ENCODE measurements at regions not wholly inside any gene's neighbourhood (a gene's known extent, or its start where the extent isn't known, plus 50 kb on each side); places are given as distances from the start of the nearest gene placed in this dataset.

DNA sequence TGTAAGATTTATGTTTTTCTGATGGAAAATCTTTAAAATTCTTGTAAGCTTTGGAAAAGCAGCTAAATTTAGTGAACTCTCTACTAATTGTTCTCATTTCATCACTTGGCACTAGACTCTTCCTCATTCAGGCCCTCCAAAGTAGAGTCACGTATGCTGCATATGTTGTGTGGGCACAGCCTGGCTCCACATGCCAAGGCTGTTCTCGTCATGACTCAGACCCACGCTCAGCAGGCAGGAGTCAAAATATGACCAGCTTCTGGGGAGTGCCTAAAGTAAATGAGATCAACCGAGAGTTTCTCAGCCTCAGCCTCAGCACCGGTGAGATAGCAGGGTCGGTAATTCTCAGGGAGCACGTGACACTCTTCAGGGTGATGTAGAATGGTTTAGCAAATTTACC lies 1672.9 kb downstream of the REEP3 start:
- ChIA-PET CTCF (no interaction called here), POLR2A (no interaction called here)
- TF ChIP-seq, protein P1, sequence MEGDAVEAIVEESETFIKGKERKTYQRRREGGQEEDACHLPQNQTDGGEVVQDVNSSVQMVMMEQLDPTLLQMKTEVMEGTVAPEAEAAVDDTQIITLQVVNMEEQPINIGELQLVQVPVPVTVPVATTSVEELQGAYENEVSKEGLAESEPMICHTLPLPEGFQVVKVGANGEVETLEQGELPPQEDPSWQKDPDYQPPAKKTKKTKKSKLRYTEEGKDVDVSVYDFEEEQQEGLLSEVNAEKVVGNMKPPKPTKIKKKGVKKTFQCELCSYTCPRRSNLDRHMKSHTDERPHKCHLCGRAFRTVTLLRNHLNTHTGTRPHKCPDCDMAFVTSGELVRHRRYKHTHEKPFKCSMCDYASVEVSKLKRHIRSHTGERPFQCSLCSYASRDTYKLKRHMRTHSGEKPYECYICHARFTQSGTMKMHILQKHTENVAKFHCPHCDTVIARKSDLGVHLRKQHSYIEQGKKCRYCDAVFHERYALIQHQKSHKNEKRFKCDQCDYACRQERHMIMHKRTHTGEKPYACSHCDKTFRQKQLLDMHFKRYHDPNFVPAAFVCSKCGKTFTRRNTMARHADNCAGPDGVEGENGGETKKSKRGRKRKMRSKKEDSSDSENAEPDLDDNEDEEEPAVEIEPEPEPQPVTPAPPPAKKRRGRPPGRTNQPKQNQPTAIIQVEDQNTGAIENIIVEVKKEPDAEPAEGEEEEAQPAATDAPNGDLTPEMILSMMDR (IDR thresholded peaks at IDR 0.05): no peak
- no peak overlapping the region for H3K4me3 Mint-ChIP-seq
- no peak overlapping the region for H3K27ac Mint-ChIP-seq
- H3K36me3 Mint-ChIP-seq (ENCODE audit: low read depth): no peaks in the 10 kb centered on the region
- no peaks in the 10 kb centered on the region for H3K9me3 Mint-ChIP-seq
- intact Hi-C loops (cut with micrococcal nuclease): no loop called here
- ATAC-seq (ENCODE audit: low read depth): no peak
- no peak for DNase-seq
- H3K27me3 Mint-ChIP-seq: no peaks in the 10 kb centered on the region
- no peaks in the 10 kb centered on the region for H3K4me1 Mint-ChIP-seq

GRCh38 chr10:65194555-65194954 lies 1673.4 kb downstream of the REEP3 start:
- no peak overlapping the region for H3K4me3 Mint-ChIP-seq
- H3K4me1 Mint-ChIP-seq: no peaks in the 10 kb centered on the region
- ATAC-seq (ENCODE audit: low read depth): no peak
- no peaks in the 10 kb centered on the region for H3K36me3 Mint-ChIP-seq (ENCODE audit: low read depth)
- no peak for DNase-seq
- POLR2A ChIA-PET: no interaction called here
- H3K27me3 Mint-ChIP-seq: no peaks in the 10 kb centered on the region
- H3K27ac Mint-ChIP-seq: no peak overlapping the region
- CTCF ChIA-PET: no interaction called here
- intact Hi-C loops (cut with micrococcal nuclease): no loop called here
- TF ChIP-seq, protein P1 (IDR thresholded peaks at IDR 0.05): no peak
- no peaks in the 10 kb centered on the region for H3K9me3 Mint-ChIP-seq

DNA sequence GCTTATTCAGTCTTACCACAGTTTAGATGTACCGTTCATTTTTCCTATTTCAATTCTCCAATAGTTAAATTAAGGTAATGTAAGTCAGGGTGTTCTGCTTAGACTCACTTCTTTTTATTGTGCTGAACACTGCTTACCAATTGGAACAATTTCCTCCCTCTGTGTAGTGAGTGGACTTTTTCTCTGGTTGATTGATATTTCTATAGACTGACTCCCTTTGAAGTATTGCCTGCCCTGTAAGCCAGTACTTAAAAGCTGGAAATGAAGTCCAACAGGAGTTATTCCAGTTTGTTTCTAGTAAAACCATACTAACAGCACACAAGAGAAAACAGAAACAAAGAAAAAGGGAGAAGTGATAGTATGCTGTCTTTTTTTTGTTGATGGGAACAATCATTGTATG lies 1674.9 kb downstream of the REEP3 start:
- no peak overlapping the region for H3K27ac Mint-ChIP-seq

GRCh38 chr10:65197935-65198334 lies 1676.7 kb downstream of the REEP3 start:
- ChIA-PET CTCF (no interaction called here), POLR2A (no interaction called here)
- DNase-seq: no peak
- Mint-ChIP-seq H3K27ac (no peak overlapping the region), H3K9me3 (no peaks in the 10 kb centered on the region), H3K4me3 (no peak overlapping the region), H3K36me3 (ENCODE audit: low read depth) (no peaks in the 10 kb centered on the region), H3K4me1 (no peaks in the 10 kb centered on the region), H3K27me3 (no peaks in the 10 kb centered on the region)
- intact Hi-C loops (cut with micrococcal nuclease): no loop called here
- ATAC-seq (ENCODE audit: low read depth): no peak
- TF ChIP-seq, protein P1 (IDR thresholded peaks at IDR 0.05): no peak

More for the DNA sequence above, 1674.9 kb downstream of the REEP3 start:
- ChIA-PET CTCF (no interaction called here), POLR2A (no interaction called here)
- Mint-ChIP-seq H3K4me1 (no peaks in the 10 kb centered on the region), H3K27me3 (no peaks in the 10 kb centered on the region), H3K36me3 (ENCODE audit: low read depth) (no peaks in the 10 kb centered on the region), H3K9me3 (no peaks in the 10 kb centered on the region), H3K4me3 (no peak overlapping the region)
- TF ChIP-seq, protein P1 (IDR thresholded peaks at IDR 0.05): no peak
- DNase-seq (no peak), ATAC-seq (ENCODE audit: low read depth) (no peak)
- intact Hi-C loops (cut with micrococcal nuclease): no loop called here

DNA sequence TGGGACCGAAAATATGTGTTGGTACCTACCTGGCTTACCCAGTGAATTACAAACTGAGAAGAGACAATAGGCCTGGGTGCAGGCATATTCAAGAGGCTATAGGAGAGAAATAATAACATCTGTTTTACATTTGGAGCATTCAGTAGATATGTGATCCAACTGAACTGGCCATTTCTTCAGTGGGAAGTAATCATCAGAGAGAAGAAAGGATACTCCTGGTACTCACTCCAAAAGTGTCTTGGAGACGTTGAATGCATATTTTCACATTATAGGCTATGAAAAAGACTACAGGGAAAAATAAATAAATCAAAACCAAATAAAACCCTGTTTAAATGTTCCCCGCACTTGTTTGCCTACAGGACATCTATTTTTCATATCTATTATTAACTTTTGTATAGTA lies 1680.3 kb downstream of the REEP3 start:
- TF ChIP-seq, protein P1 (IDR thresholded peaks at IDR 0.05): no peak
- intact Hi-C loops (cut with micrococcal nuclease): no loop called here
- ChIA-PET CTCF (no interaction called here), POLR2A (no interaction called here)
- Mint-ChIP-seq H3K27ac (no peak overlapping the region), H3K4me1 (no peaks in the 10 kb centered on the region), H3K27me3 (no peaks in the 10 kb centered on the region), H3K9me3 (no peaks in the 10 kb centered on the region), H3K4me3 (no peak overlapping the region), H3K36me3 (ENCODE audit: low read depth) (no peaks in the 10 kb centered on the region)
- DNase-seq (no peak), ATAC-seq (ENCODE audit: low read depth) (no peak)
